ENCODE measurements at regions not wholly inside any gene's neighbourhood (a gene's known extent, or its start where the extent isn't known, plus 50 kb on each side); places are given as distances from the start of the nearest gene placed in this dataset.
A peak's percentile ranks its signal among the peaks of the same experiment; 100 is the strongest.

- DNase-seq (peak; percentile 56), ATAC-seq (peak; percentile 82)
- no peaks in the 10 kb centered on the region for H3K9me3 Mint-ChIP-seq (ENCODE audit: low read depth)
- no peaks in the 10 kb centered on the region for H3K27me3 Mint-ChIP-seq
- intact Hi-C loops (cut with DNase I, micrococcal nuclease), result no loop called here
- peak overlapping the region; percentile 87 for H3K27ac Mint-ChIP-seq
- H3K4me1 Mint-ChIP-seq, result peaks cover 79% of the 10 kb centered on the region
- POLR2A ChIA-PET, result no interaction called here
- CTCF ChIA-PET, result interaction anchor here (0.6 to 0.9 kb wide), 3 partner anchors 9 to 320 kb away, joined by 3 to 4 read pairs (median 3); no protein-coding TSS in a partner anchor
- H3K36me3 Mint-ChIP-seq (ENCODE audit: low read depth), result peaks cover 6% of the 10 kb centered on the region
- peak overlapping the region; percentile 16 for H3K4me3 Mint-ChIP-seq
Observed at GRCh38 chr22:40116496-40117200, 61.1 kb upstream of the TNRC6B start.

GRCh38 chr22:40118979-40119378, 58.7 kb upstream of the TNRC6B start:
- H3K27me3 Mint-ChIP-seq, result no peaks in the 10 kb centered on the region
- no peak for DNase-seq
- POLR2A ChIA-PET, result no interaction called here

GRCh38 chr22:40120848-40121247, 56.9 kb upstream of the TNRC6B start:
- no peaks in the 10 kb centered on the region for H3K27me3 Mint-ChIP-seq
- no peak for DNase-seq
- no peaks in the 10 kb centered on the region for H3K9me3 Mint-ChIP-seq (ENCODE audit: low read depth)
- peaks cover 12% of the 10 kb centered on the region for H3K36me3 Mint-ChIP-seq (ENCODE audit: low read depth)
- no peak for ATAC-seq
- peaks cover 54% of the 10 kb centered on the region for H3K4me1 Mint-ChIP-seq
- intact Hi-C loops (cut with DNase I, micrococcal nuclease), result no loop called here
- H3K4me3 Mint-ChIP-seq, result no peak overlapping the region
- ChIA-PET CTCF (interaction anchor here (0.6 kb wide), 1 partner anchor 171 kb away, joined by 3 read pairs; no protein-coding TSS in a partner anchor), POLR2A (no interaction called here)
- H3K27ac Mint-ChIP-seq, result no peak overlapping the region

More at GRCh38 chr22:40118979-40119378, 58.7 kb upstream of the TNRC6B start:
- Mint-ChIP-seq H3K4me1 (peaks cover 67% of the 10 kb centered on the region), H3K4me3 (no peak overlapping the region), H3K9me3 (ENCODE audit: low read depth) (no peaks in the 10 kb centered on the region), H3K27ac (peak overlapping the region; percentile 17), H3K36me3 (ENCODE audit: low read depth) (peaks cover 6% of the 10 kb centered on the region)
- CTCF ChIA-PET, result no interaction called here
- intact Hi-C loops (cut with DNase I, micrococcal nuclease), result no loop called here
- no peak for ATAC-seq

GRCh38 chr22:40121461-40121860, 56.3 kb upstream of the TNRC6B start:
- Mint-ChIP-seq H3K27me3 (no peaks in the 10 kb centered on the region), H3K4me1 (peaks cover 48% of the 10 kb centered on the region), H3K36me3 (ENCODE audit: low read depth) (peaks cover 12% of the 10 kb centered on the region), H3K9me3 (ENCODE audit: low read depth) (no peaks in the 10 kb centered on the region), H3K27ac (no peak overlapping the region), H3K4me3 (no peak overlapping the region)
- DNase-seq (peak; percentile 29), ATAC-seq (peak; percentile 23)
- CTCF ChIA-PET, result interaction anchor here (0.6 to 1.4 kb wide), 2 partner anchors 14 to 171 kb away, joined by 3 to 4 read pairs; no protein-coding TSS in a partner anchor
- intact Hi-C loops (cut with DNase I, micrococcal nuclease), result no loop called here
- POLR2A ChIA-PET, result no interaction called here

GRCh38 chr22:40122792-40123191, 54.9 kb upstream of the TNRC6B start:
- intact Hi-C loops (cut with DNase I, micrococcal nuclease), result no loop called here
- DNase-seq (no peak), ATAC-seq (no peak)
- no peaks in the 10 kb centered on the region for H3K9me3 Mint-ChIP-seq (ENCODE audit: low read depth)
- POLR2A ChIA-PET, result no interaction called here
- no peaks in the 10 kb centered on the region for H3K27me3 Mint-ChIP-seq
- H3K36me3 Mint-ChIP-seq (ENCODE audit: low read depth), result peaks cover 12% of the 10 kb centered on the region
- CTCF ChIA-PET, result interaction anchor here (0.6 kb wide), 1 partner anchor 197 kb away, joined by 5 read pairs; no protein-coding TSS in a partner anchor
- no peak overlapping the region for H3K4me3 Mint-ChIP-seq
- peaks cover 34% of the 10 kb centered on the region for H3K4me1 Mint-ChIP-seq
- H3K27ac Mint-ChIP-seq, result peak overlapping the region; percentile 44

- no peaks in the 10 kb centered on the region for H3K27me3 Mint-ChIP-seq
- intact Hi-C loops (cut with DNase I, micrococcal nuclease), result no loop called here
- POLR2A ChIA-PET, result interaction anchor here (0.9 kb wide), 1 partner anchor 161 kb away, joined by 4 read pairs; no protein-coding TSS in a partner anchor
Observed at GRCh38 chr22:40123387-40123786, 54.3 kb upstream of the TNRC6B start.

More at GRCh38 chr22:40123387-40123786, 54.3 kb upstream of the TNRC6B start:
- CTCF ChIA-PET, result interaction anchor here (0.6 to 1.2 kb wide), 4 partner anchors 9 to 356 kb away, joined by 3 to 5 read pairs (median 3); no protein-coding TSS in a partner anchor
- Mint-ChIP-seq H3K9me3 (ENCODE audit: low read depth) (no peaks in the 10 kb centered on the region), H3K36me3 (ENCODE audit: low read depth) (peaks cover 12% of the 10 kb centered on the region), H3K4me1 (peaks cover 32% of the 10 kb centered on the region), H3K4me3 (no peak overlapping the region), H3K27ac (peak overlapping the region; percentile 44)
- ATAC-seq (peak; percentile 42), DNase-seq (no peak)
